Spleen (tissue), 7 donors: ENCODE measurements at regions not wholly inside any gene's neighbourhood (a gene's known extent, or its start where the extent isn't known, plus 50 kb on each side); places are given as distances from the start of the nearest gene placed in this dataset.

Experiments used
- CTCF ChIP-seq, 11 experiments: fragments of 200-600 bp in 7 of 11; fragments of 450-650 bp in 4 of 11; sonication (generic) in 4 of 11; IDR thresholded peaks in 8 of 11; conservative IDR thresholded peaks in 3 of 11; 1 replicate in 7 of 11; 2 replicates in 4 of 11; pipeline versions ENCODE4 v1.4.0 to v1.8.0; 2016 to 2021; ENCODE audit warnings: antibody characterized with exemption in 11 of 11, inconsistent platforms in 4 of 11, mild to moderate bottlenecking in 1 of 11
- POLR2A ChIP-seq, 3 donors: fragments of 450-650 bp; IDR thresholded peaks; one replicate each; pipeline ENCODE4 v1.5.1; 2017; ENCODE audit warnings: antibody characterized with exemption in 3 of 3, mild to moderate bottlenecking in 1 of 3
- POLR2AphosphoS5 ChIP-seq, 3 donors: sonication (generic); formaldehyde crosslinking; IDR thresholded peaks; one replicate each; pipeline ENCODE4 v1.5.1; 2017; ENCODE audit warnings: antibody characterized with exemption in 3 of 3
- donor health status: DM: no; HTN: no; CAD: no; lungs with moderate emphysema.
- donor health status: DM: no; HTN: no; CAD: no.
- donor health status: DM: no; HTN: no; CAD: no.

DNA sequence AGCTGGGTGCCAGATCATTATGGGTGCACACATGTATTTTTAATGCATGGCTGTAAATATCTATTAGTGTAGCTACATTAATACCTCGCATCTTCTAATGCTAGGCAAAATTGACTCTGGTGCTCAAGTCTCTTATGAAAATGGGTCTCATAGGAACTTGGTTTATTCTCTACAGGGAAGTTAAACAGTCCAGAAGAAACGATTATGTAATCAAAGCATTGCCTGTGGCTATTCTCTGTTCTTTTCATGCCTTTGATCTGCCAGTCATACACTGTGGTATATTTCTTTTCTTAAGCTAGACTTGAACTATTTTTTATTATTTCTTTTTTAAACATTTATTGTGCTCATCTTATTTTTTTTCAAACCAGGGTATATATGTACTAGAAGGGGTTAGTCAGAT lies 1015.0 kb downstream of the SLITRK1 start:
- TF ChIP-seq CTCF (IDR thresholded peaks at IDR 0.05 in 8 of 11, conservative IDR thresholded peaks at IDR 0.05 in 3 of 11) (no peak), POLR2A (IDR thresholded peaks at IDR 0.05) (no peak), POLR2AphosphoS5 (IDR thresholded peaks at IDR 0.05) (no peak)
